HEK293 (cell line): ENCODE measurements at regions not wholly inside any gene's neighbourhood (a gene's known extent, or its start where the extent isn't known, plus 50 kb on each side); places are given as distances from the start of the nearest gene placed in this dataset.

Experiments
- AEBP2 ChIP-seq: fragments of 450-650 bp; formaldehyde crosslinking; IDR thresholded peaks from 2 replicates; pipeline ENCODE4 v1.5.1; 2016; ENCODE audit warnings: missing biosample characterization, missing genetic modification characterization, borderline replicate concordance
- BCL11B ChIP-seq: fragments of 450-650 bp; formaldehyde crosslinking; IDR thresholded peaks from 2 replicates; pipeline ENCODE4 v1.5.1; 2016; ENCODE audit warnings: low read depth, missing biosample characterization, missing genetic modification characterization
- GLIS1 ChIP-seq: fragments of 450-650 bp; formaldehyde crosslinking; IDR thresholded peaks from 2 replicates; pipeline ENCODE4 v1.5.1; 2016; ENCODE audit warnings: missing biosample characterization, missing genetic modification characterization
- KLF1 ChIP-seq: fragments of 450-650 bp; formaldehyde crosslinking; IDR thresholded peaks from 2 replicates; pipeline ENCODE4 v1.5.1; 2016; ENCODE audit warnings: missing biosample characterization, missing genetic modification characterization
- KLF16 ChIP-seq: fragments of 450-650 bp; formaldehyde crosslinking; IDR thresholded peaks from 2 replicates; pipeline ENCODE4 v1.5.1; 2017; ENCODE audit warnings: missing biosample characterization, missing genetic modification characterization
- KLF7 ChIP-seq: fragments of 450-650 bp; formaldehyde crosslinking; IDR thresholded peaks from 2 replicates; pipeline ENCODE4 v1.5.1; 2016; ENCODE audit warnings: missing biosample characterization, missing genetic modification characterization, borderline replicate concordance
- MYNN ChIP-seq: fragments of 450-650 bp; formaldehyde crosslinking; IDR thresholded peaks from 2 replicates; pipeline ENCODE4 v1.5.1; 2016; ENCODE audit warnings: missing biosample characterization, missing genetic modification characterization, borderline replicate concordance
- OVOL3 ChIP-seq: fragments of 450-650 bp; formaldehyde crosslinking; IDR thresholded peaks from 2 replicates; pipeline ENCODE4 v1.5.1; 2016; ENCODE audit warnings: missing biosample characterization, missing genetic modification characterization
- PRDM4 ChIP-seq: fragments of 450-650 bp; formaldehyde crosslinking; IDR thresholded peaks from 2 replicates; pipeline ENCODE4 v1.5.1; 2017; ENCODE audit warnings: missing biosample characterization, missing genetic modification characterization
- ZFP69B ChIP-seq: fragments of 450-650 bp; formaldehyde crosslinking; IDR thresholded peaks from 2 replicates; pipeline ENCODE4 v1.5.1; 2016; ENCODE audit warnings: missing biosample characterization, missing genetic modification characterization
- ZNF132 ChIP-seq: fragments of 450-650 bp; formaldehyde crosslinking; IDR thresholded peaks from 2 replicates; pipeline ENCODE4 v1.5.1; 2017; ENCODE audit warnings: missing biosample characterization, missing genetic modification characterization, borderline replicate concordance
- ZNF155 ChIP-seq: fragments of 450-650 bp; formaldehyde crosslinking; IDR thresholded peaks from 2 replicates; pipeline ENCODE4 v1.5.1; 2016; ENCODE audit warnings: missing biosample characterization, missing genetic modification characterization
- ZNF157 ChIP-seq: fragments of 450-650 bp; formaldehyde crosslinking; IDR thresholded peaks from 2 replicates; pipeline ENCODE4 v1.5.1; 2016; ENCODE audit warnings: missing biosample characterization, missing genetic modification characterization
- ZNF335 ChIP-seq: fragments of 450-650 bp; formaldehyde crosslinking; conservative IDR thresholded peaks from 2 replicates; pipeline ENCODE4 v1.5.1; 2016; ENCODE audit warnings: missing biosample characterization, missing genetic modification characterization
- ZNF350 ChIP-seq: fragments of 450-650 bp; formaldehyde crosslinking; IDR thresholded peaks from 2 replicates; pipeline ENCODE4 v1.5.0; 2017; ENCODE audit warnings: missing biosample characterization, mild to moderate bottlenecking, missing genetic modification characterization
- ZNF391 ChIP-seq: fragments of 450-650 bp; formaldehyde crosslinking; IDR thresholded peaks from 2 replicates; pipeline ENCODE4 v1.5.1; 2016; ENCODE audit warnings: low read depth, missing biosample characterization, missing genetic modification characterization, borderline replicate concordance
- ZNF529 ChIP-seq: fragments of 450-650 bp; formaldehyde crosslinking; IDR thresholded peaks from 2 replicates; pipeline ENCODE4 v1.5.1; 2017; ENCODE audit warnings: missing genetic modification characterization, missing biosample characterization; ENCODE audit not compliant: insufficient replicate concordance
- ZNF548 ChIP-seq: fragments of 450-650 bp; formaldehyde crosslinking; IDR thresholded peaks from 2 replicates; pipeline ENCODE4 v1.5.1; 2016; ENCODE audit warnings: missing biosample characterization, missing genetic modification characterization
- ZNF549 ChIP-seq: fragments of 450-650 bp; IDR thresholded peaks from 2 replicates; pipeline ENCODE4 v1.5.1; 2018; ENCODE audit warnings: missing biosample characterization, missing genetic modification characterization, mild to moderate bottlenecking, inconsistent platforms, moderate library complexity
- ZNF555 ChIP-seq: fragments of 450-650 bp; formaldehyde crosslinking; conservative IDR thresholded peaks from 2 replicates; pipeline ENCODE4 v1.5.1; 2017; ENCODE audit warnings: missing biosample characterization, mild to moderate bottlenecking, missing genetic modification characterization, inconsistent platforms
- ZNF670 ChIP-seq: fragments of 450-650 bp; formaldehyde crosslinking; IDR thresholded peaks from 2 replicates; pipeline ENCODE4 v1.5.1; 2016; ENCODE audit warnings: missing biosample characterization, missing genetic modification characterization, low read depth
- ZNF704 ChIP-seq: fragments of 450-650 bp; formaldehyde crosslinking; IDR thresholded peaks from 2 replicates; pipeline ENCODE4 v1.5.1; 2016; ENCODE audit warnings: missing biosample characterization, missing genetic modification characterization
- ZNF76 ChIP-seq: fragments of 450-650 bp; formaldehyde crosslinking; IDR thresholded peaks from 2 replicates; pipeline ENCODE4; 2016; ENCODE audit warnings: low read depth, missing biosample characterization, missing genetic modification characterization, borderline replicate concordance
- ZNF792 ChIP-seq: fragments of 450-650 bp; formaldehyde crosslinking; IDR thresholded peaks from 2 replicates; pipeline ENCODE4 v1.5.1; 2016; ENCODE audit warnings: missing biosample characterization, missing genetic modification characterization
- ZXDB ChIP-seq: fragments of 450-650 bp; formaldehyde crosslinking; IDR thresholded peaks from 2 replicates; pipeline ENCODE4 v1.5.1; 2016; ENCODE audit warnings: missing biosample characterization, missing genetic modification characterization
- TF ChIP-seq, protein P1 (sequence below): fragments of 450-650 bp; formaldehyde crosslinking; conservative IDR thresholded peaks from 2 replicates; pipeline ENCODE4 v1.5.1; 2016; ENCODE audit warnings: low read depth, missing biosample characterization, missing genetic modification characterization
- TF ChIP-seq, protein P2 (sequence below): fragments of 450-650 bp; formaldehyde crosslinking; IDR thresholded peaks from 2 replicates; pipeline ENCODE4 v1.5.1; 2016; ENCODE audit warnings: missing biosample characterization, missing genetic modification characterization
- TF ChIP-seq, protein P3 (sequence below): fragments of 450-650 bp; formaldehyde crosslinking; IDR thresholded peaks from 2 replicates; pipeline ENCODE4 v1.5.1; 2016; ENCODE audit warnings: missing biosample characterization, missing genetic modification characterization

- 0 out of 2 replicates have a peak, but pooled peaks have one; percentile 34 for TF ChIP-seq ZNF549 (tag by site-specific recombination)
- peak; percentile 53; the same call in 1 of the 2 replicates for TF ChIP-seq KLF16 (tag by site-specific recombination)
- no peak for TF ChIP-seq ZNF555 (tag by site-specific recombination)
- TF ChIP-seq, protein P1, sequence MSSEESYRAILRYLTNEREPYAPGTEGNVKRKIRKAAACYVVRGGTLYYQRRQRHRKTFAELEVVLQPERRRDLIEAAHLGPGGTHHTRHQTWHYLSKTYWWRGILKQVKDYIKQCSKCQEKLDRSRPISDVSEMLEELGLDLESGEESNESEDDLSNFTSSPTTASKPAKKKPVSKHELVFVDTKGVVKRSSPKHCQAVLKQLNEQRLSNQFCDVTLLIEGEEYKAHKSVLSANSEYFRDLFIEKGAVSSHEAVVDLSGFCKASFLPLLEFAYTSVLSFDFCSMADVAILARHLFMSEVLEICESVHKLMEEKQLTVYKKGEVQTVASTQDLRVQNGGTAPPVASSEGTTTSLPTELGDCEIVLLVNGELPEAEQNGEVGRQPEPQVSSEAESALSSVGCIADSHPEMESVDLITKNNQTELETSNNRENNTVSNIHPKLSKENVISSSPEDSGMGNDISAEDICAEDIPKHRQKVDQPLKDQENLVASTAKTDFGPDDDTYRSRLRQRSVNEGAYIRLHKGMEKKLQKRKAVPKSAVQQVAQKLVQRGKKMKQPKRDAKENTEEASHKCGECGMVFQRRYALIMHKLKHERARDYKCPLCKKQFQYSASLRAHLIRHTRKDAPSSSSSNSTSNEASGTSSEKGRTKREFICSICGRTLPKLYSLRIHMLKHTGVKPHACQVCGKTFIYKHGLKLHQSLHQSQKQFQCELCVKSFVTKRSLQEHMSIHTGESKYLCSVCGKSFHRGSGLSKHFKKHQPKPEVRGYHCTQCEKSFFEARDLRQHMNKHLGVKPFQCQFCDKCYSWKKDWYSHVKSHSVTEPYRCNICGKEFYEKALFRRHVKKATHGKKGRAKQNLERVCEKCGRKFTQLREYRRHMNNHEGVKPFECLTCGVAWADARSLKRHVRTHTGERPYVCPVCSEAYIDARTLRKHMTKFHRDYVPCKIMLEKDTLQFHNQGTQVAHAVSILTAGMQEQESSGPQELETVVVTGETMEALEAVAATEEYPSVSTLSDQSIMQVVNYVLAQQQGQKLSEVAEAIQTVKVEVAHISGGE, result no peak
- TF ChIP-seq ZFP69B (tag by site-specific recombination), result no peak
- peak; percentile 96 for TF ChIP-seq PRDM4 (tag by site-specific recombination)
- no peak for TF ChIP-seq ZNF155
- TF ChIP-seq MYNN (tag by site-specific recombination), result no peak
- no peak for TF ChIP-seq BCL11B (tag by site-specific recombination)
- TF ChIP-seq, protein P2, sequence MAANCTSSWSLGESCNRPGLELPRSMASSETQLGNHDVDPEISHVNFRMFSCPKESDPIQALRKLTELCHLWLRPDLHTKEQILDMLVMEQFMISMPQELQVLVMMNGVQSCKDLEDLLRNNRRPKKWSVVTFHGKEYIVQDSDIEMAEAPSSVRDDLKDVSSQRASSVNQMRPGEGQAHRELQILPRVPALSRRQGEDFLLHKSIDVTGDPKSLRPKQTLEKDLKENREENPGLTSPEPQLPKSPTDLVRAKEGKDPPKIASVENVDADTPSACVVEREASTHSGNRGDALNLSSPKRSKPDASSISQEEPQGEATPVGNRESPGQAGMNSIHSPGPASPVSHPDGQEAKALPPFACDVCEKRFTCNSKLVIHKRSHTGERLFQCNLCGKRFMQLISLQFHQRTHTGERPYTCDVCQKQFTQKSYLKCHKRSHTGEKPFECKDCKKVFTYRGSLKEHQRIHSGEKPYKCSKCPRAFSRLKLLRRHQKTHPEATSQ (tag by site-specific recombination), result peak; percentile 24; the same call in 1 of the 2 replicates
- TF ChIP-seq GLIS1 (tag by site-specific recombination), result peak; percentile 64
- TF ChIP-seq KLF7 (tag by site-specific recombination), result peak; percentile 38; the same call in 1 of the 2 replicates
- peak; percentile 39; the same call in 1 of the 2 replicates for TF ChIP-seq ZNF76 (tag by site-specific recombination)
- no peak for TF ChIP-seq ZNF670 (tag by site-specific recombination)
- no peak for TF ChIP-seq ZNF704 (tag by site-specific recombination)
- TF ChIP-seq ZNF792, result no peak
- TF ChIP-seq AEBP2 (tag by site-specific recombination), result no peak
- TF ChIP-seq ZNF391 (tag by site-specific recombination), result peak; percentile 93
- TF ChIP-seq ZNF350 (tag by site-specific recombination), result no peak
- TF ChIP-seq ZNF132 (tag by site-specific recombination), result no peak
- TF ChIP-seq, protein P3, sequence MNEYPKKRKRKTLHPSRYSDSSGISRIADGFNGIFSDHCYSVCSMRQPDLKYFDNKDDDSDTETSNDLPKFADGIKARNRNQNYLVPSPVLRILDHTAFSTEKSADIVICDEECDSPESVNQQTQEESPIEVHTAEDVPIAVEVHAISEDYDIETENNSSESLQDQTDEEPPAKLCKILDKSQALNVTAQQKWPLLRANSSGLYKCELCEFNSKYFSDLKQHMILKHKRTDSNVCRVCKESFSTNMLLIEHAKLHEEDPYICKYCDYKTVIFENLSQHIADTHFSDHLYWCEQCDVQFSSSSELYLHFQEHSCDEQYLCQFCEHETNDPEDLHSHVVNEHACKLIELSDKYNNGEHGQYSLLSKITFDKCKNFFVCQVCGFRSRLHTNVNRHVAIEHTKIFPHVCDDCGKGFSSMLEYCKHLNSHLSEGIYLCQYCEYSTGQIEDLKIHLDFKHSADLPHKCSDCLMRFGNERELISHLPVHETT (tag by site-specific recombination), result peak; percentile 60; the same call in 1 of the 2 replicates
- TF ChIP-seq ZNF529 (tag by site-specific recombination), result no peak
- peak; percentile 84 for TF ChIP-seq ZXDB (tag by site-specific recombination)
- peak; percentile 54 for TF ChIP-seq KLF1 (tag by site-specific recombination)
- TF ChIP-seq ZNF335 (tag by site-specific recombination), result no peak
- TF ChIP-seq ZNF157 (tag by site-specific recombination), result no peak
- TF ChIP-seq ZNF548 (tag by site-specific recombination), result no peak
- TF ChIP-seq OVOL3, result peak; percentile 96
Measured at GRCh38 chr11:92867913-92868619, 101.4 kb upstream of the MTNR1B start (continued).
